ENCODE measurements at regions not wholly inside any gene's neighbourhood (a gene's known extent, or its start where the extent isn't known, plus 50 kb on each side); places are given as distances from the start of the nearest gene placed in this dataset.

GRCh38 chr7:85324145-85324799 is 137.4 kb upstream of the SEMA3D start:
- no peak overlapping the region for H3K9ac ChIP-seq (ENCODE audit: control insufficient read depth, extremely low read depth, insufficient read depth, low read length)
- no peaks in the 10 kb centered on the region for H3K9me3 ChIP-seq (ENCODE audit: control insufficient read depth, low read depth, low read length)
- no peak overlapping the region for H3K4me2 ChIP-seq (ENCODE audit: control insufficient read depth, extremely low read depth, insufficient read depth, low read depth, low read length)
- H3K4me3 ChIP-seq (ENCODE audit: control insufficient read depth in 2 of 3, extremely low read depth in 1 of 3, insufficient read depth in 2 of 3, low read depth in 1 of 3, low read length in 3 of 3), result no peak overlapping the region
- no peaks in the 10 kb centered on the region for H3K27me3 ChIP-seq (ENCODE audit: control insufficient read depth, extremely low read depth, insufficient read depth, low read length)
- no peaks in the 10 kb centered on the region for H3K9me1 ChIP-seq (ENCODE audit: control insufficient read depth, extremely low read depth, insufficient read depth, low read length)
- no peaks in the 10 kb centered on the region for H4K20me1 ChIP-seq (ENCODE audit: control insufficient read depth, extremely low read depth, insufficient read depth, low read length)
- H3K36me3 ChIP-seq (ENCODE audit: control insufficient read depth in 2 of 2, extremely low read depth in 1 of 2, insufficient read depth in 2 of 2, low read length in 2 of 2), result no peaks in the 10 kb centered on the region
- DNase-seq (ENCODE audit: low read depth, low spot score) (no peak), FAIRE-seq (no peak)
- TF ChIP-seq, protein P1, sequence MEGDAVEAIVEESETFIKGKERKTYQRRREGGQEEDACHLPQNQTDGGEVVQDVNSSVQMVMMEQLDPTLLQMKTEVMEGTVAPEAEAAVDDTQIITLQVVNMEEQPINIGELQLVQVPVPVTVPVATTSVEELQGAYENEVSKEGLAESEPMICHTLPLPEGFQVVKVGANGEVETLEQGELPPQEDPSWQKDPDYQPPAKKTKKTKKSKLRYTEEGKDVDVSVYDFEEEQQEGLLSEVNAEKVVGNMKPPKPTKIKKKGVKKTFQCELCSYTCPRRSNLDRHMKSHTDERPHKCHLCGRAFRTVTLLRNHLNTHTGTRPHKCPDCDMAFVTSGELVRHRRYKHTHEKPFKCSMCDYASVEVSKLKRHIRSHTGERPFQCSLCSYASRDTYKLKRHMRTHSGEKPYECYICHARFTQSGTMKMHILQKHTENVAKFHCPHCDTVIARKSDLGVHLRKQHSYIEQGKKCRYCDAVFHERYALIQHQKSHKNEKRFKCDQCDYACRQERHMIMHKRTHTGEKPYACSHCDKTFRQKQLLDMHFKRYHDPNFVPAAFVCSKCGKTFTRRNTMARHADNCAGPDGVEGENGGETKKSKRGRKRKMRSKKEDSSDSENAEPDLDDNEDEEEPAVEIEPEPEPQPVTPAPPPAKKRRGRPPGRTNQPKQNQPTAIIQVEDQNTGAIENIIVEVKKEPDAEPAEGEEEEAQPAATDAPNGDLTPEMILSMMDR (optimal IDR thresholded peaks at IDR 0.05 in 1 of 3, IDR thresholded peaks at IDR 0.05 in 1 of 3, conservative IDR thresholded peaks at IDR 0.05 in 1 of 3; ENCODE audit: extremely low read depth in 1 of 3, insufficient read depth in 2 of 3, low read length in 3 of 3), result no peak
- no peaks in the 10 kb centered on the region for H3K4me1 ChIP-seq (ENCODE audit: control insufficient read depth, extremely low read depth, insufficient read depth, low read length)
- H2AFZ ChIP-seq (ENCODE audit: control insufficient read depth, low read length), result no peak overlapping the region
- H3K27ac ChIP-seq (ENCODE audit: control insufficient read depth, insufficient read depth, low read length), result no peak overlapping the region
- dilution Hi-C loops (cut with MboI; ENCODE audit: extremely low pct_ligation_motif_present, low sequenced_read_pairs), result no loop called here
- H3K79me2 ChIP-seq (ENCODE audit: control insufficient read depth, insufficient read depth, low read length), result no peaks in the 10 kb centered on the region

DNA sequence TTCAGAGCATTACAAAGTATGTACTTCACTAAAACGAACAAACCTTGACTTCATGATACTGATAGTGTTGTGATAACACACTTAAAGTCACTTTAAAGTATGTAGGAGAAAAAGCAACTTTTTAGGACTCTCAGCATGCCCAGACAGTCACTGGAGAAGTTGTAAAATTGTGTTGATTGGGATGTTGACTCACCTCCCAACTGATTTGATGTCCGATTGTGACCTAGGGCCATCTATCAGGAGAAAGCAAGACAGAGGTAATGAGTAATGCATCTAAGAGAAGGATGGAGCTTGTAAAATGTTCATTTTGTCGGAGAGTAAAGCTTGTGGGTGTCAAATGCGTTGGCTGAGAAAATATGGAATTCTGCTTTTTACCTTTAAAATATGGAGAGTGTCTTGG is 135.4 kb upstream of the SEMA3D start:
- FAIRE-seq, result no peak
- TF ChIP-seq, protein P1 (optimal IDR thresholded peaks at IDR 0.05 in 1 of 3, IDR thresholded peaks at IDR 0.05 in 1 of 3, conservative IDR thresholded peaks at IDR 0.05 in 1 of 3; ENCODE audit: extremely low read depth in 1 of 3, insufficient read depth in 2 of 3, low read length in 3 of 3), result no peak
- no peak for TF ChIP-seq EZH2 (IDR thresholded peaks at IDR 0.05; ENCODE audit: low read length)
- Histone ChIP-seq H4K20me1 (ENCODE audit: control insufficient read depth, extremely low read depth, insufficient read depth, low read length) (no peaks in the 10 kb centered on the region), H3K4me2 (ENCODE audit: control insufficient read depth, extremely low read depth, insufficient read depth, low read depth, low read length) (no peak overlapping the region), H3K27me3 (ENCODE audit: control insufficient read depth, extremely low read depth, insufficient read depth, low read length) (no peaks in the 10 kb centered on the region), H3K79me2 (ENCODE audit: control insufficient read depth, insufficient read depth, low read length) (no peaks in the 10 kb centered on the region), H3K36me3 (ENCODE audit: control insufficient read depth in 2 of 2, extremely low read depth in 1 of 2, insufficient read depth in 2 of 2, low read length in 2 of 2) (no peaks in the 10 kb centered on the region), H3K4me1 (ENCODE audit: control insufficient read depth, extremely low read depth, insufficient read depth, low read length) (no peaks in the 10 kb centered on the region), H3K9ac (ENCODE audit: control insufficient read depth, extremely low read depth, insufficient read depth, low read length) (no peak overlapping the region), H2AFZ (ENCODE audit: control insufficient read depth, low read length) (no peak overlapping the region), H3K9me1 (ENCODE audit: control insufficient read depth, extremely low read depth, insufficient read depth, low read length) (no peaks in the 10 kb centered on the region), H3K4me3 (ENCODE audit: control insufficient read depth in 2 of 3, extremely low read depth in 1 of 3, insufficient read depth in 2 of 3, low read depth in 1 of 3, low read length in 3 of 3) (no peak overlapping the region), H3K9me3 (ENCODE audit: control insufficient read depth, low read depth, low read length) (no peaks in the 10 kb centered on the region), H3K27ac (ENCODE audit: control insufficient read depth, insufficient read depth, low read length) (no peak overlapping the region)
- dilution Hi-C loops (cut with MboI; ENCODE audit: extremely low pct_ligation_motif_present, low sequenced_read_pairs), result no loop called here
- no peak for DNase-seq (ENCODE audit: low read depth, low spot score)

All from keratinocyte (primary cell).